DOHH2 (cell line): ENCODE measurements at regions not wholly inside any gene's neighbourhood (a gene's known extent, or its start where the extent isn't known, plus 50 kb on each side); places are given as distances from the start of the nearest gene placed in this dataset.

ENCODE experiments used
- EZH2phosphoT487 ChIP-seq: fragments of 200-600 bp; sonication (generic); IDR thresholded peaks from 2 replicates; pipeline ENCODE4 v1.6.1; 2017; ENCODE audit warnings: borderline replicate concordance, mild to moderate bottlenecking, antibody characterized with exemption, low read length, moderate library complexity, mixed read lengths
- TF ChIP-seq, protein P1 (sequence below): fragments of 200-600 bp; sonication (generic); IDR thresholded peaks from one replicate; pipeline ENCODE4 v1.5.1; 2014; ENCODE audit warnings: antibody characterized with exemption, mild to moderate bottlenecking, low read depth, low read length; ENCODE audit not compliant: poor library complexity, severe bottlenecking

DNA sequence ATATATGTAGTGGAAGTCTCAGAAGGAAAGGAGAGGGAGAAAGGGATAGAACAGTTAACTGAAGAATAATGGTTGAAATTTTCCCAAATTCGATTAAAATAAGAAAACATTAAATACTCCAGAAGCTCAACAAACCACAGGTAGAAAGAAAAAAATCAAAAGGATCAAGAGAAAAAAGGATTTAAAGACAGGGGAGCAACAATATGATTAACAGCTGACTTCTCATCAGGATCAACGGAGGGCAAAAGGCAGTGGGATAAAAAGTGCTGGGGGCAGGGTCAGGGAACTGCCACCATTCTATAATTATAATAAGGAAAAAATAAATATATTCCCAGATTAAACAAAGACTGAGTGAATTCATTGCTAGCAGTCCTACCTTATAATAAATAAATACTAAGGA, 55.3 kb downstream of the CDKN2C start:
- TF ChIP-seq, protein P1, sequence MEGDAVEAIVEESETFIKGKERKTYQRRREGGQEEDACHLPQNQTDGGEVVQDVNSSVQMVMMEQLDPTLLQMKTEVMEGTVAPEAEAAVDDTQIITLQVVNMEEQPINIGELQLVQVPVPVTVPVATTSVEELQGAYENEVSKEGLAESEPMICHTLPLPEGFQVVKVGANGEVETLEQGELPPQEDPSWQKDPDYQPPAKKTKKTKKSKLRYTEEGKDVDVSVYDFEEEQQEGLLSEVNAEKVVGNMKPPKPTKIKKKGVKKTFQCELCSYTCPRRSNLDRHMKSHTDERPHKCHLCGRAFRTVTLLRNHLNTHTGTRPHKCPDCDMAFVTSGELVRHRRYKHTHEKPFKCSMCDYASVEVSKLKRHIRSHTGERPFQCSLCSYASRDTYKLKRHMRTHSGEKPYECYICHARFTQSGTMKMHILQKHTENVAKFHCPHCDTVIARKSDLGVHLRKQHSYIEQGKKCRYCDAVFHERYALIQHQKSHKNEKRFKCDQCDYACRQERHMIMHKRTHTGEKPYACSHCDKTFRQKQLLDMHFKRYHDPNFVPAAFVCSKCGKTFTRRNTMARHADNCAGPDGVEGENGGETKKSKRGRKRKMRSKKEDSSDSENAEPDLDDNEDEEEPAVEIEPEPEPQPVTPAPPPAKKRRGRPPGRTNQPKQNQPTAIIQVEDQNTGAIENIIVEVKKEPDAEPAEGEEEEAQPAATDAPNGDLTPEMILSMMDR: no peak
- no peak for TF ChIP-seq EZH2phosphoT487
